Neural cell (in vitro differentiated cells): ENCODE measurements at regions not wholly inside any gene's neighbourhood (a gene's known extent, or its start where the extent isn't known, plus 50 kb on each side); places are given as distances from the start of the nearest gene placed in this dataset.

Experiments used
- RAD21 ChIP-seq: fragments of 450-650 bp; conservative IDR thresholded peaks from 2 replicates; pipeline ENCODE4 v1.6.1; 2014; ENCODE audit warnings: antibody characterized with exemption, mild to moderate bottlenecking, moderate library complexity
- TF ChIP-seq, protein P1 (sequence below): fragments of 450-650 bp; IDR thresholded peaks from 2 replicates; pipeline ENCODE4 v1.5.1; 2014; ENCODE audit warnings: antibody characterized with exemption, mild to moderate bottlenecking, moderate library complexity; ENCODE audit not compliant: poor library complexity, severe bottlenecking

DNA sequence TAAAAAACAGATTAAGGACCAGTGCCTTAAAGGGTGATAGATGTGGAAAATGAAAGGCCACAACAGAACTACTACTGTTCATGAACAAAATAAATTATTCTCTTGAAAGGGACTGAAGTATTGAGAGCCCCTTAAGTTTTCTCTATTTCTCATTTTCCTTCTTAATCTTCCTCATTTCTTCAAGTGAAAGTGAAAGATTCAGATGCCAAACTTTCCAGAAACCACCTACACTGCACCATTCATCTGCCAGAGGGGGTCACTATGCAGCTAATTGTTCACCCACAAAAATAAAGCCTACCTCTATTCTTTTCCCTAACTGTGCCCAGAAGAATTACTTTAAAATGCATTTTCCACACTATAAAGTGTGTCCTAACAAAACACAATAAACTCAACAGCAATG, 140.1 kb downstream of the NR4A2 start:
- TF ChIP-seq, protein P1, sequence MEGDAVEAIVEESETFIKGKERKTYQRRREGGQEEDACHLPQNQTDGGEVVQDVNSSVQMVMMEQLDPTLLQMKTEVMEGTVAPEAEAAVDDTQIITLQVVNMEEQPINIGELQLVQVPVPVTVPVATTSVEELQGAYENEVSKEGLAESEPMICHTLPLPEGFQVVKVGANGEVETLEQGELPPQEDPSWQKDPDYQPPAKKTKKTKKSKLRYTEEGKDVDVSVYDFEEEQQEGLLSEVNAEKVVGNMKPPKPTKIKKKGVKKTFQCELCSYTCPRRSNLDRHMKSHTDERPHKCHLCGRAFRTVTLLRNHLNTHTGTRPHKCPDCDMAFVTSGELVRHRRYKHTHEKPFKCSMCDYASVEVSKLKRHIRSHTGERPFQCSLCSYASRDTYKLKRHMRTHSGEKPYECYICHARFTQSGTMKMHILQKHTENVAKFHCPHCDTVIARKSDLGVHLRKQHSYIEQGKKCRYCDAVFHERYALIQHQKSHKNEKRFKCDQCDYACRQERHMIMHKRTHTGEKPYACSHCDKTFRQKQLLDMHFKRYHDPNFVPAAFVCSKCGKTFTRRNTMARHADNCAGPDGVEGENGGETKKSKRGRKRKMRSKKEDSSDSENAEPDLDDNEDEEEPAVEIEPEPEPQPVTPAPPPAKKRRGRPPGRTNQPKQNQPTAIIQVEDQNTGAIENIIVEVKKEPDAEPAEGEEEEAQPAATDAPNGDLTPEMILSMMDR, result no peak
- TF ChIP-seq RAD21, result no peak
